ENCODE measurements at regions not wholly inside any gene's neighbourhood (a gene's known extent, or its start where the extent isn't known, plus 50 kb on each side); places are given as distances from the start of the nearest gene placed in this dataset.

DNA sequence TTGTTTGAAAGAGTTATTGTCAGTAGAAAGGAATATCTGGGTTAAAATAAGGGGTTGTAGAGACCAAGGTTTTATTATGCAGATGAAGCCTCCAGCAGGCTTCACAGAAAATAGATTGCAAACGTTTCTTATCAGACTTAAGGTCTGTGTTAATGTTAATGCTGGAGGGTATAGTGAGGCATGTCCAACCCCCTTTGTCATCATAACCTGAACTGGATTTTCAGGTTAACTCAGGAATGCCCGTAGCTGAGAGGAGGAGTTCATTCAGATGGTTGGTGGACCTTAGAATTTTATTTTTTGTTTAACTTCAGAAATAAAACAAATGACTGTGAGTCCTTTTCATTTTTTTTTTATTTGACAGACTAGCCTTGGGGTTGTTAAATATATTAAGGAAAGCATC is 354.1 kb downstream of the GPM6A start:
- no peak overlapping the region for H3K27ac ChIP-seq
- H3K4me1 ChIP-seq (ENCODE audit: control insufficient read depth in 1 of 2, low read depth in 2 of 2) = no peaks in the 10 kb centered on the region
- no peaks in the 10 kb centered on the region for H3K27me3 ChIP-seq (replicated peaks; ENCODE audit: insufficient read depth)
- no peak overlapping the region for H3K4me3 ChIP-seq
- ATAC-seq (ENCODE audit: insufficient number of reproducible peaks, low FRiP score, low read depth) = no peak
- no peaks in the 10 kb centered on the region for H3K9me3 ChIP-seq
- TF ChIP-seq, protein P1, sequence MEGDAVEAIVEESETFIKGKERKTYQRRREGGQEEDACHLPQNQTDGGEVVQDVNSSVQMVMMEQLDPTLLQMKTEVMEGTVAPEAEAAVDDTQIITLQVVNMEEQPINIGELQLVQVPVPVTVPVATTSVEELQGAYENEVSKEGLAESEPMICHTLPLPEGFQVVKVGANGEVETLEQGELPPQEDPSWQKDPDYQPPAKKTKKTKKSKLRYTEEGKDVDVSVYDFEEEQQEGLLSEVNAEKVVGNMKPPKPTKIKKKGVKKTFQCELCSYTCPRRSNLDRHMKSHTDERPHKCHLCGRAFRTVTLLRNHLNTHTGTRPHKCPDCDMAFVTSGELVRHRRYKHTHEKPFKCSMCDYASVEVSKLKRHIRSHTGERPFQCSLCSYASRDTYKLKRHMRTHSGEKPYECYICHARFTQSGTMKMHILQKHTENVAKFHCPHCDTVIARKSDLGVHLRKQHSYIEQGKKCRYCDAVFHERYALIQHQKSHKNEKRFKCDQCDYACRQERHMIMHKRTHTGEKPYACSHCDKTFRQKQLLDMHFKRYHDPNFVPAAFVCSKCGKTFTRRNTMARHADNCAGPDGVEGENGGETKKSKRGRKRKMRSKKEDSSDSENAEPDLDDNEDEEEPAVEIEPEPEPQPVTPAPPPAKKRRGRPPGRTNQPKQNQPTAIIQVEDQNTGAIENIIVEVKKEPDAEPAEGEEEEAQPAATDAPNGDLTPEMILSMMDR (IDR thresholded peaks at IDR 0.05) = no peak
- H3K36me3 ChIP-seq = no peaks in the 10 kb centered on the region
- no peak for DNase-seq (ENCODE audit: low spot score)

GRCh38 chr4:175459571-175459970 is 352.5 kb downstream of the GPM6A start:
- TF ChIP-seq, protein P1 (IDR thresholded peaks at IDR 0.05) = no peak
- H3K27me3 ChIP-seq (replicated peaks; ENCODE audit: insufficient read depth) = no peaks in the 10 kb centered on the region

GRCh38 chr4:175460414-175460813 is 351.6 kb downstream of the GPM6A start:
- Histone ChIP-seq H3K4me1 (ENCODE audit: control insufficient read depth in 1 of 2, low read depth in 2 of 2) (no peaks in the 10 kb centered on the region), H3K27ac (no peak overlapping the region), H3K9me3 (no peaks in the 10 kb centered on the region), H3K27me3 (replicated peaks; ENCODE audit: insufficient read depth) (no peaks in the 10 kb centered on the region), H3K36me3 (no peaks in the 10 kb centered on the region), H3K4me3 (no peak overlapping the region)
- TF ChIP-seq, protein P1 (IDR thresholded peaks at IDR 0.05) = no peak
- ATAC-seq (ENCODE audit: insufficient number of reproducible peaks, low FRiP score, low read depth) (no peak), DNase-seq (ENCODE audit: low spot score) (no peak)

More at GRCh38 chr4:175459571-175459970, 352.5 kb downstream of the GPM6A start:
- no peaks in the 10 kb centered on the region for H3K9me3 ChIP-seq
- ATAC-seq (ENCODE audit: insufficient number of reproducible peaks, low FRiP score, low read depth) (no peak), DNase-seq (ENCODE audit: low spot score) (no peak)
- no peak overlapping the region for H3K27ac ChIP-seq
- H3K4me1 ChIP-seq (ENCODE audit: control insufficient read depth in 1 of 2, low read depth in 2 of 2) = no peaks in the 10 kb centered on the region
- no peak overlapping the region for H3K4me3 ChIP-seq
- no peaks in the 10 kb centered on the region for H3K36me3 ChIP-seq

GRCh38 chr4:175469514-175469913 is 342.6 kb downstream of the GPM6A start:
- no peaks in the 10 kb centered on the region for H3K27me3 ChIP-seq (replicated peaks; ENCODE audit: insufficient read depth)
- no peak overlapping the region for H3K4me3 ChIP-seq
- no peaks in the 10 kb centered on the region for H3K4me1 ChIP-seq (ENCODE audit: control insufficient read depth in 1 of 2, low read depth in 2 of 2)
- TF ChIP-seq, protein P1 (IDR thresholded peaks at IDR 0.05) = no peak
- no peak for DNase-seq (ENCODE audit: low spot score)
- H3K36me3 ChIP-seq = no peaks in the 10 kb centered on the region
- no peak for ATAC-seq (ENCODE audit: insufficient number of reproducible peaks, low FRiP score, low read depth)
- H3K9me3 ChIP-seq = no peaks in the 10 kb centered on the region
- no peak overlapping the region for H3K27ac ChIP-seq

GRCh38 chr4:175470131-175470530 is 341.9 kb downstream of the GPM6A start:
- Histone ChIP-seq H3K27ac (no peak overlapping the region), H3K9me3 (no peaks in the 10 kb centered on the region), H3K4me1 (ENCODE audit: control insufficient read depth in 1 of 2, low read depth in 2 of 2) (no peaks in the 10 kb centered on the region), H3K4me3 (no peak overlapping the region), H3K36me3 (no peaks in the 10 kb centered on the region), H3K27me3 (replicated peaks; ENCODE audit: insufficient read depth) (no peaks in the 10 kb centered on the region)
- no peak for ATAC-seq (ENCODE audit: insufficient number of reproducible peaks, low FRiP score, low read depth)
- no peak for DNase-seq (ENCODE audit: low spot score)
- TF ChIP-seq, protein P1 (IDR thresholded peaks at IDR 0.05) = no peak
